H1 (cell line): ENCODE measurements at regions not wholly inside any gene's neighbourhood (a gene's known extent, or its start where the extent isn't known, plus 50 kb on each side); places are given as distances from the start of the nearest gene placed in this dataset.

Experiments
- CBX8 ChIP-seq: fragments of 300-800, 300-1000 bp; sonication (generic); IDR thresholded peaks from 2 replicates; pipeline ENCODE4 v1.7.1; 2016; ENCODE audit warnings: low read depth, low read length, borderline replicate concordance
- CHD1 ChIP-seq: IDR thresholded peaks from 2 replicates; pipeline ENCODE4 v1.6.1; 2012; ENCODE audit warnings: low read depth, low read length, improper control_type of control experiment
- CREB1 ChIP-seq: IDR thresholded peaks from 2 replicates; pipeline ENCODE4 v1.6.1; 2012; ENCODE audit warnings: inconsistent platforms
- HDAC2 ChIP-seq, 2 experiments: fragments of 300-600 bp in 1 of 2; sonication (generic) in 1 of 2; IDR thresholded peaks; 2 replicates each; pipeline ENCODE4 v1.6.1; 2011 to 2012; ENCODE audit warnings: low read depth in 2 of 2, low read length in 2 of 2, mild to moderate bottlenecking in 2 of 2, moderate library complexity in 2 of 2, borderline replicate concordance in 1 of 2, inconsistent platforms in 1 of 2
- NANOG ChIP-seq: IDR thresholded peaks from 2 replicates; pipeline ENCODE4 v1.6.1; 2011; ENCODE audit warnings: low read length, low read depth, mild to moderate bottlenecking, inconsistent platforms; ENCODE audit not compliant: insufficient read depth, poor library complexity, severe bottlenecking
- RNF2 ChIP-seq: fragments of 200-900, 300-1000 bp; sonication (generic); IDR thresholded peaks from 2 replicates; pipeline ENCODE4 v1.7.1; 2016; ENCODE audit warnings: borderline replicate concordance, low read depth, mild to moderate bottlenecking, antibody characterized with exemption, low read length; ENCODE audit not compliant: poor library complexity, severe bottlenecking; ENCODE audit errors: missing control alignments
- TAF1 ChIP-seq: IDR thresholded peaks from 2 replicates; pipeline ENCODE4 v1.6.1; 2011; ENCODE audit warnings: mild to moderate bottlenecking, low read depth, low read length
- TF ChIP-seq, protein P1 (sequence below): IDR thresholded peaks from 2 replicates; pipeline ENCODE4 v1.6.1; 2011; ENCODE audit warnings: low read length, improper control_type of control experiment

DNA sequence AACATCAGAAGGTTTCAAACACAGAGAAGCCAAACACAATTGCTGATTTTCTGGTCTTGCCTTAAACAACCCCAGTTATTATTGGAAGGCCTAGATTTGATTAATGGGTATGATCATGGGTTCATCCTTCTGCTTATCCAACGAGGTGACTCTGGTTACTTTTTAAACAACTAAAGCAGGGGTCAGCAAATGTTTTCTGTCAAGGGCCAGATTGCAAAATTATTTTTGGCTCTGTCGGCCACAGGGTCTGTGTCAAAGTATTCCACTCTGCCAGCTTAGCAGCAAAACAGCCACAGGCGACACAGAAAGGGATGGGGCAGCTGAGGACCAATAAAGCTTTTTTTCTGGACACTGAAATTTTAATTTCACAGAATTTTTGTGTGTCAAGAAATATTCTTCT lies 249.1 kb upstream of the STS start (continued):
- TF ChIP-seq, protein P1, sequence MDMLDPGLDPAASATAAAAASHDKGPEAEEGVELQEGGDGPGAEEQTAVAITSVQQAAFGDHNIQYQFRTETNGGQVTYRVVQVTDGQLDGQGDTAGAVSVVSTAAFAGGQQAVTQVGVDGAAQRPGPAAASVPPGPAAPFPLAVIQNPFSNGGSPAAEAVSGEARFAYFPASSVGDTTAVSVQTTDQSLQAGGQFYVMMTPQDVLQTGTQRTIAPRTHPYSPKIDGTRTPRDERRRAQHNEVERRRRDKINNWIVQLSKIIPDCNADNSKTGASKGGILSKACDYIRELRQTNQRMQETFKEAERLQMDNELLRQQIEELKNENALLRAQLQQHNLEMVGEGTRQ, result no peak
- no peak for TF ChIP-seq NANOG
- no peak for TF ChIP-seq CHD1
- no peak for TF ChIP-seq CREB1
- TF ChIP-seq CBX8, result no peak
- no peak for TF ChIP-seq HDAC2 (IDR thresholded peaks at IDR 0.05; ENCODE audit: borderline replicate concordance in 1 of 2, low read depth in 2 of 2, low read length in 2 of 2)
- TF ChIP-seq RNF2, result no peak
- no peak for TF ChIP-seq TAF1
